Naive thymus-derived CD8-positive, alpha-beta T cell (primary cell): ENCODE measurements at regions not wholly inside any gene's neighbourhood (a gene's known extent, or its start where the extent isn't known, plus 50 kb on each side); places are given as distances from the start of the nearest gene placed in this dataset.

Source experiments
- ATAC-seq, 2 donors: fragments of 150-1000 bp; cut with Tn5 transposase in 1 of 2; sonication (Bioruptor Pico), chemical (Tn5 transposase) in 1 of 2; 1 replicate in 1 of 2; 2 replicates in 1 of 2; pipeline ENCODE4 v1.10.0; 2021; ENCODE audit warnings: mild to moderate bottlenecking in 2 of 2, moderate library complexity in 2 of 2
- POLR2A ChIA-PET: fragments of 350-600 bp; sonication (Branson Sonifier 250); formaldehyde crosslinking; loops from one replicate; lab custom pipeline; 2021; ENCODE audit warnings: antibody characterized with exemption; lab: Charles Lee
- DNase-seq, 10 donors: peaks; one replicate each; pipeline versions ENCODE4 v3.0.0 to v3.0.0-alpha.2; 2020 to 2022
- H3K27ac Mint-ChIP-seq, 10 donors: one replicate each; pipeline ENCODE4 v1.8.0; 2020 to 2022; ENCODE audit warnings: mild to moderate bottlenecking in 10 of 10, mixed read lengths in 10 of 10, moderate library complexity in 4 of 10, inconsistent platforms in 1 of 10
- H3K27me3 Mint-ChIP-seq, 5 donors: one replicate each; pipeline ENCODE4 v1.8.0; 2021 to 2022; ENCODE audit warnings: mixed read lengths in 5 of 5
- H3K36me3 Mint-ChIP-seq, 3 donors: one replicate each; pipeline ENCODE4 v1.8.0; 2020 to 2022; ENCODE audit warnings: mixed read lengths in 3 of 3, mild to moderate bottlenecking in 2 of 3, inconsistent platforms in 1 of 3
- H3K4me1 Mint-ChIP-seq, 4 donors: one replicate each; pipeline ENCODE4 v1.8.0; 2021 to 2022; ENCODE audit warnings: mixed read lengths in 4 of 4
- H3K4me3 Mint-ChIP-seq, 10 donors: one replicate each; pipeline ENCODE4 v1.8.0; 2020 to 2022; ENCODE audit warnings: mild to moderate bottlenecking in 10 of 10, mixed read lengths in 10 of 10, moderate library complexity in 6 of 10, inconsistent platforms in 1 of 10
- H3K9me3 Mint-ChIP-seq, 9 donors: one replicate each; pipeline ENCODE4 v1.8.0; 2020 to 2022; ENCODE audit warnings: mixed read lengths in 9 of 9, mild to moderate bottlenecking in 3 of 9, inconsistent platforms in 1 of 9, moderate library complexity in 1 of 9

DNA sequence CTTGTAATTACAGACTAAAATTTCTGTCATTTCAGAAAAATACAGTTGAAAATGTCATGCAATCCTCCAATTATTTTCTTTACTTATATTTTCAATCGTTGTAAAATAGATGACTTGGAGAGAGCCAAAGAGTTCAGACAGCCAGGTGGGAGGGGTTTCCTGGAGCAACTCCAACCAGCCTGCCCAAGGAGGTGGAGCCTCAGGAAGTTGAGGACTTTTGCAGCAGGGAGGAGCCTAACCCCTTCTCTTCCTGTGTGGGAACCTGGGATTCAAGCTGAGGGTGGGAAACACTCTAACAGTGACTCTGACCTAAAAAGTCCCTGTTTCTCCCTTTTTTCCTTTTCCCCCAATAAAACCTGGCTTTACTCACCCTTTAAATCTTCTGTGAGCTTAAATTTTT, 72.2 kb upstream of the GABRG1 start:
- peaks cover 0 to 19% (median 9%) of the 10 kb centered on the region in 9 donors for H3K9me3 Mint-ChIP-seq
- H3K36me3 Mint-ChIP-seq: no peaks in the 10 kb centered on the region
- H3K4me3 Mint-ChIP-seq: no peak overlapping the region
- ATAC-seq: no peak
- POLR2A ChIA-PET: no interaction called here
- H3K27ac Mint-ChIP-seq: no peak overlapping the region
- no peaks in the 10 kb centered on the region for H3K27me3 Mint-ChIP-seq
- no peak for DNase-seq
- H3K4me1 Mint-ChIP-seq: no peaks in the 10 kb centered on the region

GRCh38 chr4:46185766-46186165, 61.9 kb upstream of the GABRG1 start:
- Mint-ChIP-seq H3K4me3 (no peak overlapping the region), H3K36me3 (no peaks in the 10 kb centered on the region), H3K9me3 (peaks cover 0 to 17% (median 4%) of the 10 kb centered on the region in 9 donors), H3K4me1 (no peaks in the 10 kb centered on the region), H3K27me3 (no peaks in the 10 kb centered on the region), H3K27ac (no peak overlapping the region)
- POLR2A ChIA-PET: no interaction called here
- ATAC-seq (no peak), DNase-seq (no peak)

GRCh38 chr4:46179356-46179755, 55.5 kb upstream of the GABRG1 start:
- DNase-seq: no peak
- POLR2A ChIA-PET: no interaction called here
- Mint-ChIP-seq H3K4me1 (no peaks in the 10 kb centered on the region), H3K27ac (no peak overlapping the region), H3K9me3 (peaks cover 8 to 63% (median 17%) of the 10 kb centered on the region in 9 donors), H3K36me3 (no peaks in the 10 kb centered on the region), H3K4me3 (no peak overlapping the region), H3K27me3 (no peaks in the 10 kb centered on the region)
- no peak for ATAC-seq
